Vagina (tissue), 2 donors: ENCODE measurements at regions not wholly inside any gene's neighbourhood (a gene's known extent, or its start where the extent isn't known, plus 50 kb on each side); places are given as distances from the start of the nearest gene placed in this dataset.

Experiments used
- DNase-seq, 2 donors: peaks; one replicate each; pipeline ENCODE4 v3.0.0-alpha.2; 2017; ENCODE audit errors: extremely low spot score in 2 of 2
- H3K27ac ChIP-seq: fragments of 200-600 bp; sonication (generic); one replicate; pipeline ENCODE4 v1.5.1; 2019
- H3K27me3 ChIP-seq: fragments of 200-600 bp; sonication (generic); one replicate; pipeline ENCODE4 v1.5.1; 2019
- H3K36me3 ChIP-seq, 2 donors: fragments of 200-600 bp; sonication (generic); one replicate each; pipeline ENCODE4 v1.5.1; 2017 to 2019
- H3K4me1 ChIP-seq: fragments of 200-600 bp; sonication (generic); one replicate; pipeline ENCODE4 v1.5.1; 2019
- H3K4me3 ChIP-seq, 2 donors: fragments of 200-600 bp; sonication (generic); 1 replicate in 1 of 2; 2 replicates in 1 of 2; pipeline ENCODE4 v1.5.1; 2016 to 2019
- H3K9me3 ChIP-seq: fragments of 200-600 bp; sonication (generic); one replicate; pipeline ENCODE4 v1.5.1; 2019
- POLR2A ChIP-seq, 2 donors: fragments of 450-650 bp; IDR thresholded peaks; one replicate each; pipeline ENCODE4 v1.6.1; 2017; ENCODE audit warnings: antibody characterized with exemption in 2 of 2, mild to moderate bottlenecking in 2 of 2, moderate library complexity in 2 of 2
- POLR2AphosphoS5 ChIP-seq, 2 donors: sonication (generic); formaldehyde crosslinking; IDR thresholded peaks; one replicate each; pipeline ENCODE4 v1.9.0; 2017; ENCODE audit warnings: antibody characterized with exemption in 2 of 2, mild to moderate bottlenecking in 2 of 2, low read depth in 1 of 2; ENCODE audit not compliant: insufficient read depth in 1 of 2
- intact Hi-C: fragments of 100-400 bp; cut with DNase I; formaldehyde crosslinking; loops from one replicate; pipeline ENCODE4 v1.15.1; 2023
- TF ChIP-seq, protein P1 (sequence below), 3 experiments: fragments of 450-650 bp in 2 of 3; fragments of 200-600 bp in 1 of 3; sonication (generic) in 1 of 3; IDR thresholded peaks; one replicate each; pipeline ENCODE4 v1.5.1; 2017 to 2019; ENCODE audit warnings: antibody characterized with exemption in 3 of 3, mild to moderate bottlenecking in 2 of 3, moderate library complexity in 2 of 3

DNA sequence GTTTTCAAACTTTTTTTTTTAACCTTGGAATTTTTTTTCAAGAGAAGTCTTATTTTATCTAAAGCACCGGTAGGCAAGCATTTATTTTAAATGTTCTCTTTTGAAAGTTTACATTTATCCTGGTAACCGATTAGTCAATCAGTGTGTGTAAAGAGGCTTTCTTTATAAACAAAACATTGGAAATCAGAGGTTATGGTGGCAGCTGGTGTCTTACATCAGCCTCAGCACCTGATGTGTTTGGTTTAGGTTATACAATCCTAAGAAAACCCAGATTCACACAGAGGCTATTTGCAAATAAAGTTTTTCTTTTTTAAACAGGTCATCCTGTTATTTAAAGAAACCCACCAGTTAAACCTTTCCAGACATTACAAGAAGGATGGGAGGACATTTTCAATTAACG is 173.3 kb upstream of the GDNF start:
- intact Hi-C loops = no loop called here
- TF ChIP-seq POLR2AphosphoS5 (IDR thresholded peaks at IDR 0.05; ENCODE audit: insufficient read depth in 1 of 2, low read depth in 1 of 2) (no peak), POLR2A (IDR thresholded peaks at IDR 0.05) (no peak)
- TF ChIP-seq, protein P1, sequence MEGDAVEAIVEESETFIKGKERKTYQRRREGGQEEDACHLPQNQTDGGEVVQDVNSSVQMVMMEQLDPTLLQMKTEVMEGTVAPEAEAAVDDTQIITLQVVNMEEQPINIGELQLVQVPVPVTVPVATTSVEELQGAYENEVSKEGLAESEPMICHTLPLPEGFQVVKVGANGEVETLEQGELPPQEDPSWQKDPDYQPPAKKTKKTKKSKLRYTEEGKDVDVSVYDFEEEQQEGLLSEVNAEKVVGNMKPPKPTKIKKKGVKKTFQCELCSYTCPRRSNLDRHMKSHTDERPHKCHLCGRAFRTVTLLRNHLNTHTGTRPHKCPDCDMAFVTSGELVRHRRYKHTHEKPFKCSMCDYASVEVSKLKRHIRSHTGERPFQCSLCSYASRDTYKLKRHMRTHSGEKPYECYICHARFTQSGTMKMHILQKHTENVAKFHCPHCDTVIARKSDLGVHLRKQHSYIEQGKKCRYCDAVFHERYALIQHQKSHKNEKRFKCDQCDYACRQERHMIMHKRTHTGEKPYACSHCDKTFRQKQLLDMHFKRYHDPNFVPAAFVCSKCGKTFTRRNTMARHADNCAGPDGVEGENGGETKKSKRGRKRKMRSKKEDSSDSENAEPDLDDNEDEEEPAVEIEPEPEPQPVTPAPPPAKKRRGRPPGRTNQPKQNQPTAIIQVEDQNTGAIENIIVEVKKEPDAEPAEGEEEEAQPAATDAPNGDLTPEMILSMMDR (IDR thresholded peaks at IDR 0.05) = no peak
- H3K36me3 ChIP-seq = no peaks in the 10 kb centered on the region
- H3K9me3 ChIP-seq = no peaks in the 10 kb centered on the region
- H3K4me3 ChIP-seq = no peak overlapping the region
- no peak overlapping the region for H3K27ac ChIP-seq
- H3K4me1 ChIP-seq = no peaks in the 10 kb centered on the region
- H3K27me3 ChIP-seq = no peaks in the 10 kb centered on the region
- no peak for DNase-seq

DNA sequence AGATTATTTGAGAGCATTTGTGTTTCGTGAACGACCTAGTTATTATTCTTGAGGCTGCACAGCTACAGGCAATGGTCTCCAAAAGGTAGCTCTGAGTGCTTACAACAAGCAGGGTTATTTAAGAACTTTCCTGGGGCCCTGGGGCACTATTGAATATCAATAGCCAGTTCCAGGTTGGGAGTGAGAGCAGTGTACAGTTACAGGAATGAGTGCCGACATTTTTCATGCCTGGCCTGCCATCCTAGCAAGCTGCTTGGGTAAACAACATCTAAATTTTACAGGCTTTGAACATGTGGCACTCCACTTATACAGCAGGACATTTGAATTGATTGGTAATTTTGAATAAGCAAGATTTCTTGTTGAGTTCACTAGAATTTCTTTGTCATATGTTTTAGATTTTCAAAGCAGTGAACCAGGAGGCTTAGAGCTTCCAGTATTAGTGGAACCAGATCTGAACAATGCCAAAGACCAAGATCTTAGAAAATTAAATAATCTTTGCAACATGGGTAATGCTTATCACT is 171.9 kb upstream of the GDNF start:
- no peak overlapping the region for H3K4me3 ChIP-seq
- no peak overlapping the region for H3K27ac ChIP-seq
- H3K36me3 ChIP-seq = no peaks in the 10 kb centered on the region
- no peaks in the 10 kb centered on the region for H3K9me3 ChIP-seq
- TF ChIP-seq POLR2A (IDR thresholded peaks at IDR 0.05) = no peak
- TF ChIP-seq POLR2AphosphoS5 (IDR thresholded peaks at IDR 0.05; ENCODE audit: insufficient read depth in 1 of 2, low read depth in 1 of 2) = no peak
- TF ChIP-seq, protein P1 (IDR thresholded peaks at IDR 0.05) = no peak
- DNase-seq = no peak
- H3K27me3 ChIP-seq = no peaks in the 10 kb centered on the region
- intact Hi-C loops = no loop called here
- H3K4me1 ChIP-seq = no peaks in the 10 kb centered on the region

DNA sequence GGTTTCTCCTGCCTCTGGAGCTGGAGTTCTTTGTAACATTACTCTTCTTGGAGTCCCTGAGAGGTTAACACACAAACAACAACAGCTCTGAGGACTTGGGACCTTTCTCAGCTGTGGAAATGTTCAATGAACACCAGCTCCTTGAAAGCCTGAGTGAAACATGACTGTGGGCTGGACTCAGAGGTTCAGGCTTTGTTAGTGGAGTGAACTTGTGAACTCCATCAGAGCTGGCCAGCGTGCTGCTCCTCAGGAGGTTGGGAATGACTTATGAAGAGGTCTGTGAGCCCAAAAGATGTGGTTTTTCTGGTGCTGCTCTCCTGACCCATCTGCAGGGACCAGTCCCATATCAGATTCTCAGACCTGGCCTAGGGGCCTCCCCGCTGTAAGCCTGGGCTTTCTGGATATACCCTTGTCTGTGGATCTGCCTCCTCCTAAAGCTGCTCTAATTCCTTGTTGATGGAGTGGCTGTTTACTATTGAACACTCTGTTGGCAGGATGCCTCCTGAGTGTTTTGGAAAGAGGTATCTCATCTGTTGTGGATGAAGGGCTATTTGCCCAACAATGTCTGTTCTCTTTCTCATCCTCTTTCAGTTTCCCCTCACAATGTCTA is 170.0 kb upstream of the GDNF start:
- Histone ChIP-seq H3K4me3 (no peak overlapping the region), H3K36me3 (no peaks in the 10 kb centered on the region), H3K4me1 (no peaks in the 10 kb centered on the region), H3K9me3 (no peaks in the 10 kb centered on the region), H3K27me3 (no peaks in the 10 kb centered on the region), H3K27ac (no peak overlapping the region)
- intact Hi-C loops = no loop called here
- no peak for TF ChIP-seq POLR2A (IDR thresholded peaks at IDR 0.05)
- TF ChIP-seq, protein P1 (IDR thresholded peaks at IDR 0.05) = no peak
- no peak for TF ChIP-seq POLR2AphosphoS5 (IDR thresholded peaks at IDR 0.05; ENCODE audit: insufficient read depth in 1 of 2, low read depth in 1 of 2)
- no peak for DNase-seq

DNA sequence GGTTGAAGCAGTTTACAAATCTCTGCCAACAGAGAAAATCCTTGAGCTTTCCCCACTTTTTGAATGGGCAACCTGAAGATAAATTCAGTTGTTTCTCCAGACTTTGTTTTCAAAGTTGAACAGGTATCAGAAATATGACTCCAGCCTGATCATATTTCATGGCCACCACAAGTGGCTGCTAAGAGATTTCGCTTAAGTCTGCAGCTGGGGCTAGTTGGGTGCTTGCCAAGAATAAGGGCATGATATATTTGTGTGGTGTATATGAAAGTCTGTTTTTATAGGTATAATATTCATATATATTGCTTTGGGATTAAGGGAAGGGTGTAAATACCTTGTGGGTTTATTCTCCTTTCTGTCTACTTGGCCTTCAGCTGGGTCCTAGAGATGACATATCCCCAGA is 168.4 kb upstream of the GDNF start:
- no peaks in the 10 kb centered on the region for H3K9me3 ChIP-seq
- H3K27ac ChIP-seq = no peak overlapping the region
- TF ChIP-seq POLR2A (IDR thresholded peaks at IDR 0.05) (no peak), POLR2AphosphoS5 (IDR thresholded peaks at IDR 0.05; ENCODE audit: insufficient read depth in 1 of 2, low read depth in 1 of 2) (no peak)
- TF ChIP-seq, protein P1 (IDR thresholded peaks at IDR 0.05) = no peak
- H3K4me1 ChIP-seq = no peaks in the 10 kb centered on the region
- H3K27me3 ChIP-seq = no peaks in the 10 kb centered on the region
- H3K4me3 ChIP-seq = no peak overlapping the region
- DNase-seq = no peak
- no peaks in the 10 kb centered on the region for H3K36me3 ChIP-seq
- intact Hi-C loops = no loop called here

DNA sequence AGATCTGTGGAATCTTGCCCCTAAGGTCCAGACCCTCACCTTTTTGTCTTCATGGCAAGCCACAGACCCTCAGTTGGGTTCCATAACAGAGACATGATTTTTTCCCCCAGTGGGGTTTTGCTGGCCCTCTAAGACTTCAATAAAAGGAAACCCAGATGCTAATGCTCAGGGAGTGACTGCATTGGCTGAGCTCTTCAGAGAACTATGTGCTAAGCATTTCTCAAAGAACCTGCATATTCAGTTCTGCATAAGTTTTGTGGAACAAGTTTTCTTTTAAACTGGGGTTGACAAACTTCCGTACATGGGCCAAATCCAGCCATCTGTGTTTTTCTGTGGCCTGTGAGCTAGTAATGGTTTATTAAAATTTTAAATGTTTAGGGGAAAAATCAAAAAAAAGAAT is 159.8 kb upstream of the GDNF start:
- H3K4me3 ChIP-seq = no peak overlapping the region
- no peak overlapping the region for H3K27ac ChIP-seq
- TF ChIP-seq, protein P1 (IDR thresholded peaks at IDR 0.05) = no peak
- no peaks in the 10 kb centered on the region for H3K36me3 ChIP-seq
- H3K9me3 ChIP-seq = no peaks in the 10 kb centered on the region
- DNase-seq = no peak
- intact Hi-C loops = no loop called here
- no peaks in the 10 kb centered on the region for H3K27me3 ChIP-seq
- no peaks in the 10 kb centered on the region for H3K4me1 ChIP-seq
